Stimulated activated CD8-positive, alpha-beta memory T cell treated with anti-CD3 and anti-CD28 coated beads, Interleukin-12 subunit alpha, Interleukin-12 subunit beta, amount 100 ng/mL, for 4 hours (primary cell): ENCODE measurements at regions not wholly inside any gene's neighbourhood (a gene's known extent, or its start where the extent isn't known, plus 50 kb on each side); places are given as distances from the start of the nearest gene placed in this dataset.

Experiments used
- DNase-seq: peaks from one replicate; pipeline ENCODE4 v3.0.0-alpha.2; 2020; ENCODE audit warnings: low read depth

GRCh38 chr9:78493166-78493742 is 196.3 kb downstream of the PSAT1 start:
- DNase-seq: no peak

- DNase-seq: no peak
Observed at GRCh38 chr9:78502566-78502965, 205.6 kb downstream of the PSAT1 start.

- no peak for DNase-seq
Observed at GRCh38 chr9:78505546-78505945, 208.6 kb downstream of the PSAT1 start.

- DNase-seq: no peak
Observed at GRCh38 chr9:78507037-78507436, 210.1 kb downstream of the PSAT1 start.

- DNase-seq: no peak
Observed at GRCh38 chr9:78510035-78510434, 213.1 kb downstream of the PSAT1 start.

GRCh38 chr9:78515108-78515507 is 218.2 kb downstream of the PSAT1 start:
- DNase-seq: no peak

- no peak for DNase-seq
Observed at GRCh38 chr9:78519786-78520185, 222.9 kb downstream of the PSAT1 start.

- DNase-seq: no peak
Observed at GRCh38 chr9:78521680-78522079, 224.8 kb downstream of the PSAT1 start.

- no peak for DNase-seq
Observed at GRCh38 chr9:78525986-78526560, 229.1 kb downstream of the PSAT1 start.

- DNase-seq: no peak
Observed at GRCh38 chr9:78533500-78533899, 236.6 kb downstream of the PSAT1 start.

GRCh38 chr9:78539188-78539587 is 242.3 kb downstream of the PSAT1 start:
- no peak for DNase-seq

GRCh38 chr9:78539904-78540303 is 243.0 kb downstream of the PSAT1 start:
- DNase-seq: no peak

- DNase-seq: no peak
Observed at GRCh38 chr9:78541868-78542443, 245.0 kb downstream of the PSAT1 start.

- no peak for DNase-seq
Observed at GRCh38 chr9:78542491-78543181, 245.7 kb downstream of the PSAT1 start.

GRCh38 chr9:78543353-78543752 is 246.4 kb downstream of the PSAT1 start:
- DNase-seq: no peak

GRCh38 chr9:78544230-78544629 is 247.3 kb downstream of the PSAT1 start:
- DNase-seq: no peak

- DNase-seq: no peak
Observed at GRCh38 chr9:78547831-78548230, 250.9 kb downstream of the PSAT1 start.

- DNase-seq: no peak
Observed at GRCh38 chr9:78548670-78549069, 251.7 kb downstream of the PSAT1 start.

GRCh38 chr9:78549711-78550110 is 252.8 kb downstream of the PSAT1 start:
- DNase-seq: no peak

GRCh38 chr9:78552802-78553201 is 255.9 kb downstream of the PSAT1 start:
- DNase-seq: no peak

GRCh38 chr9:78557540-78557939 is 260.6 kb downstream of the PSAT1 start:
- DNase-seq: no peak

- no peak for DNase-seq
Observed at GRCh38 chr9:78559449-78559885, 262.5 kb downstream of the PSAT1 start.

- no peak for DNase-seq
Observed at GRCh38 chr9:78562021-78562420, 265.1 kb downstream of the PSAT1 start.
